Cerebellar nuclear complex (tissue), 1 donor: ENCODE measurements at regions not wholly inside any gene's neighbourhood (a gene's known extent, or its start where the extent isn't known, plus 50 kb on each side); places are given as distances from the start of the nearest gene placed in this dataset.

Experiments used
- DNase-seq, 2 experiments: peaks; one replicate each; lab custom pipeline; 2025; lab: John Stamatoyannopoulos, UW

DNA sequence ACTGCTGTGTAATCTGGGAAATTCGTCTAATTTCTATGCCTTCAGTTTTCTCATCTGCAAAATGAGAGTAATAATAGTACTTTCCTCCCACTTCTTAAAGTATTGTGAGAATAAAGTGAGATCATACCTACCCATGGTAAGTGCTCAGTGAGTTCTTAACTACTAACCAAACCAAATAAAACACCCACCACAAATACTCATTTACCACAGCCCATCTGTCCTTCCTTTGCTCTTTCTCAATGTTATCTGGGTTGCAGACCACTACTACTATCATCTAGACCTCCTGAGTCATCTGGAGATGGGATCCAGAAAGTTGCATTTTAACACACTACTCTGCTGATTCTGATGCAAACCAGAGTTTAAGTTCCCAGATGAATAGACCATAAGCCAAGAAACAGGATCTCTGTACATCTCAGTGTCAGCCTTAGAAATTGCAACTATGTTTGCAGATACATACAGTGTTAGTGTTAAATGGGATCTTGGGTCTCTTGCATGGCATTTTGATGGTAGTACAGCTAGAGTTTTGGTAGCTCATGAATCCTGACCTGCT lies 105.4 kb upstream of the ATP10B start:
- DNase-seq = no peak

DNA sequence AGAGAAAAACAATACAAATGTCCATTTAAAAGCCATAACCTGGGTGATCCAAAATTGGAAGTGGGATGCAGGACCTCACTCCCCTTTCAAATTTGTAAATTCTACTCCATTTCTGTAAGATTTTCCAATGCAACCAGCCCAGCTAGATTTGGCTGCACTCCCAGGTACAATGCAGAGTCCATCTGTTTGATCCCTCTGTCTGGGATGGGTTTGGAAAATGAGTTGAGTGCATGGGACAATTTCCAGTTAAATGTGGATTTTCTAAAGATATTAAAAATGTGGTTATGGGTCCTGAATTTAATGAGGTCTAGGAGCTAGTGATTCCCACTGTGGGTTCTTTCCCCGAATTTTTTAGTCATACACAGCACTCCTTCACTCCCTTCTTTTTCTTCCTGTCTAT lies 104.0 kb upstream of the ATP10B start:
- peak; percentile 73 to 86 for DNase-seq

DNA sequence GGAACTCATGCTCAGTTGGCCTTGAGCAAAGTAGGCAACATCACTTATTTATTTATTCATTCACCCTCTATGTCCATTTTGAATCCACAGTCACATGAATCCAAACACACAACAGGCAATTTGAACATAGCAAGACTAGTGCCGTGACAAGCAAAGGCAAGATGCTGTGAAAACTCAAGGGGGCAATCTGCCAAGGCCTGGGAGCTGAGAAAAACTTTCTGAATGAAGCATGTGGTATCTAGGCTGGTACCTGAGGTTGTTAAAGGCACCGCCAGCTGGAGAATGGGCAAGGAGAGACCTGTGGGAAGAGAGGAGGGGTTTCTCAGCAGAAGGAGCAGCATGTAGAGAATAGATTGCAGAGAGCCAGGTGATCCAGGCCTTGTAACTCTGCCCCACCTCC lies 98.3 kb upstream of the ATP10B start:
- DNase-seq = no peak

DNA sequence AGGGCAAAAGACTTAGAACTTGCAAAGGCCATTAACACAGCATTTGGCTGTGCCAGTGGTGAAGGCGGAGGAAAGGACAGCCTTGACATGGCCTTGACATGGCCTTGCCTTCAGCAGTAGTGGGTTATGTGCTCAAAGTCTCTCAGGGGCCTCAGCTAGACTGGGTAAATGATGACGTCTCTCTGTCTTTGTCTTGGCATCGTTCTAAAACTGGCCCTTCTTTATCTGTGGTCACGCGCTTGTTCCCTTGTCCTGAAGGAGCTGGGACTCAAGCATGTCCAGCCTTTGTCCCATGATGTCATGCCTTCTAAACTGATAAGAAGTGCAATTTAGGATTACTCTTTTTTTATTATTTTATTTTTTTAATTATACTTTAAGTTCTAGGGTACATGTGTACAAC lies 88.7 kb upstream of the ATP10B start:
- no peak for DNase-seq

DNA sequence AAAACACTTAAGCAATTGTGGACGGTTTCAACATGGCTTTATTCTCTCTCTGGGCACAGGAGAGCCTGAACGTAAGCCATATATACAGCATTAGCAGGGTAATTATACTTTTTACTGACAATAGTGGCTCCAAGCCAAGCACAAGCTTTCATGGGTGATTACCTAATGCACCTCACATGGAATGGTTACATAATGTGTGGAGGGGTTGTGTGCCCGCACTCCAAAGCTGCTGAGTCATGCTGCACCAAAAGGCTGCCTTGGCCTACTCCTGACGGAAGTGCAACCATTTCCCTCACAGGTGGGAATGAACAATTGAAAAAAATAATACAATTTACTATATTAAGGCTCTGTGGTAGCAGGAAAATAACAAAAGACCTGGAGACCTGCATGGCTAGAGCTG lies 86.5 kb upstream of the ATP10B start:
- DNase-seq = no peak

DNA sequence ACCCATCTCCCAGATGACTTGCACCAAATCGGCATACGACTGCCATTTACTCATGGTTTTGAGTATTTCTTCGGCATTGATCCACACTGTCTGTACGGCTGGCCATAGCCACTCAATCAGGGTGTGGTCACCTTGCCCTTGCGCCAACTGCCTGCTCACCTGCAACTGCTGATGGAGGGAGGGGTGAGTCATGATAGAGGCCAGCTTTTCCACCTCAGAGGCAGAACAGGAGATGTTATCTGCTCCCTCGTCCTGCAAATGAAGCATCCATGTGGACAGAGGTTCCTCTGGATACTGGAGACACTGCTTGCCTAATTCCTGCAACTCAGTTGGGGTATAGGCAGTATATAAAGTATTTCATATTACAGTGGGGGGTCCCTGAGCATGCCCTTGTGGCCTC lies 85.6 kb upstream of the ATP10B start:
- DNase-seq = no peak

DNA sequence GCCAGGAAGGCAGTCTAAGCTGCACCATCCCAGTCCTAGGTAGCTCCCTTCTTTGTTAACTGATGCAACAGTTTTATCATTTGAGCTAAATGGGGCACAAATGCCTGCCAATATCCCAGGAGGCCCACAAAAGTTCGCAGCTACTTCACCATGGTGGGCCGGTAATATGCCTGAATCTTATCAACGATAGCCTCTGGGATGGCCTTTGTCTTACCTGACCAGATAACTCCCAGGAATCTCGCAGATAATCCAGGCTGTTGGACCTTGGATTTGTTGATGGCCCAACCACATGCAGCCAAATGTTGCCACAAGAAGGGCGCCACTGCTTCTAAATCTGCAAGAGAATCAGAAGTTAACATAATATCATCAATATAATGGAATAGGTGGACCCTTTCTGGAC lies 83.8 kb upstream of the ATP10B start:
- DNase-seq = no peak

DNA sequence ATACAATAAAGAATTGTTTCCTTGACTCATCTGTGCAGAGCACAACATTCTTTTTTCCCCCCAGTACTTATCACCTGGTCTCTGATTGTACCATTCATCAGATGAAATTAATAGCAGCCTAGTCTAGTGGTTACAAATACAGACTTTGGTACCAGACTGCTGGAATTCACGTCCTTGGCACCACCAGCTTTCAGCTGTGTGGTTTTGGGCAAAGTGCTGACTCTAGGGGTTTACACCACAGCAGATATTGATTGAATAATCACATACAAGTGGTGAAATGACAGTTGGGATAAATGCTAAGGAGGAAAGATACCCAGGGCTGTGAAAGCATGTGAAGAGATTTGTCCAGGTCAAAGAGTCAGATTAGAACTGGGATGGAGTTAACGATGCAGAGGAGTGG lies 79.3 kb upstream of the ATP10B start:
- DNase-seq = no peak

DNA sequence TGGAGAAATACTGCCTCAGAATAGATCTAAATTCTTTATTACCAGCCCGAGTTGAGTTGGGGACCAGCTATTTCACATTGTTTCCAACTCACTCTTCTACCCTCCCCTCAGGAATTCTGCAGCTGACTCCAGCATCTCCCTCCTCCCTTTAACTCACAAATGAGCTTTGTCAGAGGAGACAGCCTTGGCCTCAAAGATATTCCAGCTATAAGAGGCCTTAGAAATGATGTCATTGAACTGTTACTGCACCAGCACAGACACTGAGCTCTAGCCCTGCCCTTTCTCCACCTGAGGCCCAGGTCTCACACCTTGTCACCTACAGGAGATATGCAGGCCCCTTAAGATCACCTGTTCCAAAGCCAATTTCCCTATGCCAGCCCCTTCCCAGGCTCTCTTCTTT lies 78.4 kb upstream of the ATP10B start:
- no peak for DNase-seq

DNA sequence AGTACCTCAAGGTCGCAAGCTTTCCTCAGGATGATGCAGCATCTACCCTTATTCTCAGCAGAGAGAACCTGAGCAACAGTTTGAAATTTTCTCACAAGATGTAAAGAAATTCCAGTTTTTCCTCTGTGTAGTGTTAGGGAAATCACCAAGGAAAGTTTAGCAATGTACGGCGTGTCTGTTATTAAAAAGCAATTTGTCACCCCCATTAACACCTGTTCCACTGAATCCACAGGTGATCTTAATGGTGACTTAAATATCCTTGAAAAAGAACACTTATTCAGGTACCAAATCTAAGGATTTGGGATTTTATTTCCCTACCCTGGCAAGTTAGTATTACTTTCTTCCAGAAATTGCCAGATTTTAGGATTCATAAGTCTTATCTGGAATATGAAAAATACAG lies 77.9 kb upstream of the ATP10B start:
- no peak for DNase-seq

DNA sequence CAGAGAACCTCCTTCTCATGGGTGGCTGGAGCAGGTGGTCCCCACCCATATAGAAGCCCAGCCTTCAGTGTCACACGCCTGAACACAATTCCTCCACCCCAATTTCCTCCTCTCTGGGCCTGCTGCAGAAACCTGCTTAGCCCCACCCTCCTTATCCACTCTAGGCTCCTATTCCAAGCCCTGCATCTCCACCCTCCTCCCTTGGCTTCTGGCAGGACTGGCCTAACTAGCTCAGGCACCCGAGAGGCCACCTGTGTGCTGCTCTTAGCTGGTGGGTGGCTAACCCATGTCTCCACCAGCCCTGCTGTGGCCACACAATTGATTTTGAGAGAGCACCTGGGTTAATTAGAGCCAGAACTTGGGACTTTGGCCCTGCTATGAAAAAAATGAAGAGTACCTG lies 77.3 kb upstream of the ATP10B start:
- no peak for DNase-seq

DNA sequence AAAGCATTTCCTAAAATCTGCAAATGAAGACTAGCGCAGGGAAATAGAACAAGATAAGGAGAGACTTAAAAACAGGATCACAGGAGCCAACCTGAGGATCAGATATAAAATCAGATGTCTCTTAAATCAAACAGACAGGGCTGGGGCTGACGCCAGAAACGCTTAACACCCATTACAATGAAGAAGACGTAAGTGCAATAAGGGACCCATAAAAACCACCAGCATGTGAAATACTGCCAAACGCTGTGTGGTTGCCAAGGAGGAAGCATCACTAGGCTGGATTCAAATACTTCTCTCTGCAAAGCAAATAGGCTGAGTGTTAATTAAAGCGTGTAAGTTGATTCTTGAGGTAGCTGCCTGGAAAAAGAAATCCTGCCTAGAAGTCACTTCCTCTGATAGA lies 74.4 kb upstream of the ATP10B start:
- peak in 1 of 2 experiments; percentile 10 for DNase-seq

DNA sequence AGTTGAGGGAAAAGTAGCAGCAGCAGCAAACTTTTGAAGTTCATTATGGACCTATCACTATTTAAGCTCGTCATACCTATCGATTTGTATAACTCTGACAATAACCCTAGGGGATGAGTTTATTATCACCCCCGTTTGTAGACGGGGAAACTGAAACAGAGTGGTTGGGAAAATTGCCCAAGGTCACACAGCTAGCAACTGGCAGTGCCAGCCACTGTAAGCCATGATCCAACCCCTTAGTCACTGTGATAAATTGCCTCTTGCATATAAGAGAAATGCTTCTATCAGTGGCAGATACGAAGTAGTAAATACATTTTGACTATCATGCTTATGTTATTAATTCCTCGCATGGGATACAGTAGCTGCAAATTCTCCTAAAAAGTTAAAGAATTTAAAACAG lies 73.3 kb upstream of the ATP10B start:
- no peak for DNase-seq

DNA sequence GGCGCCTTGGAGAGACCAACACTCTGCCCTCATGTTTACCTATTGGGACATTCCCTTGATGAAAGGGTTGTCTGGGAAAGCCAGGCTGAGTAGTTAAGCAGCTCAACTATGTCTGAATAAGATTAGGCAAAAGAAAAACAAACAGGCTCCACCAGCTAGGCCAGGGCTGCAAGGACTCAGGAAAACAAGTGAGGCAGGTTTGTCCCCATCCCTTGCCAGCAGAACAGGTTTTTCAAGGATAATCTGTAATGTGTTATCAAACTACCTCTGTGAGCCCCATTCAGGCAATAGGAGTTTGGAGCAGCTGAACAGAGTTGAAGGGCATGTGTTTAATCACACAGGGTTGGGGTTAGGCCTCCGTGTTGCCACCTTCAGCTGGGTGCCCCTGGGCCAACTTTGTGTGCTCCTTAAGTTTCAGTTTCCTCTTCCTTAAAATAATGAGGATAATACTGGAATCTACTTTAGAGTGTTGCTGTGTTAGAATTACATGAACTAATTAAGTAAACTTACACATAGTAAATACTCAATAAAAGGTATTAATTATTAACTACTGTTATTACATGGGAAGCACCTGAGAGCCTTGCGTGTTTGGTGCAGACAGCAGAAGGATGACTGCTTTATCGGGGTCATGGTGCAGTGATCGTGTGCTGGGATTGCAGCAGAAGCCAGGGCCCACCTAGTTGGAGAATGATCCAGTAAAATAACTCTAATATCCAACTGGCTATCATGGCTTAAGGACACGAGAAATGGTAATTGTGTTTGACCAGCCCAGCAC lies 72.1 kb upstream of the ATP10B start:
- DNase-seq = no peak

DNA sequence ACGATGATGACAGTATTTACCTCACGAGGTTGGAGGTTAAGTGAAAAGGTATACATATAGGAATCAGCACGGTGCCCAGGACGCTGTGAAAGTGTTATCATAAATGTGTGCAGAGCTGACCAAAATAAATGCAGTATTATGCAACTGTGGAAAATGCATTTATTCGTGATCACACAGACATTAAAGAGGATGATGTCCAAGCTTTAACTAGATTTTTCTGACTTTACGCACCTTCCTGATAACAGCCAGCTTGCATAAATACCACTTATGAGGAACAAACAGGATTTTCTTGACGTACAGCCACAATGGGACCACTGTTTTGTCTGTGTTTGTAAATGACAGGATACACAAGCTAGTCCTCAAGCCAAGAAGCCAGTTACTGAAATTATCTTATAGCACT lies 71.4 kb upstream of the ATP10B start:
- DNase-seq = no peak

DNA sequence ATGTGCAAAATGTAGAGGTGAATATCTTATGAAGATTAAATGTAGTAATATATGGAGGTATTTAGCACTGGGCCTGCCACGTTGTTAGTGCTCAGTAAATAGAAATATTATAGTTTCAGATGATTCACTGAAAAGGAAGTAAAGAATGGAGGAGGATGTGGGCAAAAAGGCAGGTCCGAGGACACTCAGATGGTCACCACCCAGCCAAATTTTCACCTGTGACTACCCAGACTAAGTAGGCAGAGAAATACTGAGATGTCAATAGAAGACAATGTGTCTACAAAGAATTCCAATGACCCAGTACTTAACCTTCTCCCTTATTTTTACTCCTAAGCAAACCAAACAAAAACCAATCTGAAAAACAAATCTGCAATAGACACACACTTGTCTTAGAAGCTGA lies 70.3 kb upstream of the ATP10B start:
- no peak for DNase-seq

DNA sequence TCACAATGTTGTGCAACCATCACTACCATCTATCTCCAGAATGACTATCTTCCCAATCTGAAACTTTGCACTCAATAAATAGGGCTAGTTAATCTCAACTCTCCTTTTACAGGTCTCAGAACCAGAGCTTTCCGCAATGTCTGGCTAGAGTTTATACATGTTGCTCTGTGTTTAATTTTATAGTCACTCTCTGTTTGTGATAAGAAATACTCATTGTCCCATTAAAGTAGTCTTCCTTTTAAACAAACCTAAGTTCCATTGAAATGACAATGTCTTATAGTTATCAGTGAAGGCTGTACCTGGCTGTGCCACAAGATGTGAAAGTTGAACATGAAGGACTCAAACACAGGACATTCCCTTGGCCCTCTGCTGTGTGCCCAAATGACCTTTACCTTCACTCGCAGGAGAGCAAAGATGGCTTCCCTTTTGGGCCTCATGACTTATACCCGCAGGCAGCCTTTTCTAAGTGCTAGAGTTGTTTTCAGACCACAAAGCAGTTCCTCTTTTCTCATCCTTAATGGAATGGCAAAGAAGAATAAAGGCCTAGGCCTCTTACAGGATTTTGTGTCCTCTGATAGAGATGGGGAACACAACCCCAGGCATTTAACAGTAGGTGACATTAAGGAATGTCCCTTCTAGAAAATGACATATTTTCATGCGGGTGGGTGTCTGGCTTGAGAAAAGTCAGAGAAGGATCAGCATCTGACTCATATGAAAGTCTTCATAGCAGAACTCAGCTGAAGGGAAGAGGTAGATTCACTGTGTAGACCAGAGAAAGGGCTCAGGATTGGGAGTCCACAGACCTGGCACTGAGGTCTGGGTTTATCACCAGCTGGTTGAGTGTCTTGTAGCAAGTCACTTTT lies 69.6 kb upstream of the ATP10B start:
- no peak for DNase-seq

DNA sequence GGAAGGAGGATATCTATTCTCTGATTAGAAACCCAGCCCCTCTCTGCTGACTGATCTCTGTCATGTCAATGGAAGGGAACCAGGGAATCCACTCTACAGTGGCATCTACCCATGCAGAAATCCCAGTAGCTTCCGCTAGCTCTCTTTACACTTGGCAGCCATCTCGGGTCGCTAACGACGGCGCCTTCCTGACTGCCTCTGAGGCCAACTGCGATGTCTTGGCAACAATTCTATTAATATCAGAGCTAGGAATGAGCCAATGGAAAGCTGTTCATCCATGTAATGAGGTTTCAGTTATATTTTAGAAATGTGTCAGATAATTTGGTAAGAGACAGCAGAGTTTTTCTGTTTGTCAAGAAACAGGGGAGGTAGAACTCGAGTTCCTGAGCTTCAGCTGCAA lies 67.6 kb upstream of the ATP10B start:
- peak; percentile 41 to 57 for DNase-seq

DNA sequence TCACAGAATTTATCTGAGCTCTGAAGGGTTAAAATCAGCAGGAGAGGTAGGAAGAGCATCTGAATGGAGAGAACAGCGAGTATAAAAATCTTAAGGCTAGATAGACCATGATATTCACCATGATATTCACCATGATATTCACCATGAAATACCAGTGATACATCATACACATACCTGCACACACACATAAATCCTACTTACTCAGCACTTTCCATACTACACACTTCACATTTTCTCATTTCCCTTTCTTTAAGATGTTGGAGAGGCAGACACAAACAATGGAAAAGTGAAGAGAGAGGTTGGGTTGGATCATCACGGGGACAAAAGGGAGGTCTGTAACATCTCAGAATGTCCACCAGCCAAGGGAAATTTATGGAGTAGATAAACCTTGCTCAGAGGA lies 66.4 kb upstream of the ATP10B start:
- DNase-seq = no peak

DNA sequence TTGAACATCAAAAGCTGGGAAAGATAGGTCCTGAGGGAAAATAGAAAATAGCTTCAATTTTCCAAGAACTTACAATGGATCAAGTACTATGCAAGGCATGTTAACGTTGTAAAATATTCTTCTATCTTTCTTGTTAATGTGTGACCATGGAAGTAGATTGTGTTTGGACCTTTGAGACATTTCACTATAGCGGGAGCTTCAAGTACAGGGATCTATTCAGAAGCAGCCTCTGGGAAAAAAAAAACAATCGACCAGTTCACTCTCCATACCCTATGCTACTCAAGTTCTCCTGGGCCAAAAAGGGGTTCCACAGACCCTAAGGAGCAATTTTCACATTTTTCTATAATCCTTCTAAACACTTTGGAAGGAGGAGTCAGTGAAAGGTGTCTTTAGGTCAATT lies 54.1 kb upstream of the ATP10B start:
- DNase-seq = no peak

DNA sequence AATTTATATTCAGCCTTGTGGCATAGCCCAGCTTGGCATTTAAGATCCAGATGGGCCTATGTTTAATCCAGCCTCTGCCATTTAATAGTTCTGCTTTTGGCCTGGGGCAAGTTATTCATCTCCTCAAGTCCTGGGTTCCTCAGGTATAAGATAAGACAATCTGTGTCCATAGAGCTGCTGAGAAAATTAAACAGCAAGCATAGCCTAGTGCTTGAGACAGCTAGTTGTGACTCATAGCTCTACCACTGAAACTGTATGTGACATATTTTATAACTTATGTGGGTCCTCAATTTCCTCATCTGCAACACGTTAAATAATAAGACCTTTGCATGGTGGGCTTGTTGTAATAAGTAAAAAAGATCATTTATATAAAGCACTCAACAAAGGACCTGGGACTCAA lies 53.3 kb upstream of the ATP10B start:
- no peak for DNase-seq

DNA sequence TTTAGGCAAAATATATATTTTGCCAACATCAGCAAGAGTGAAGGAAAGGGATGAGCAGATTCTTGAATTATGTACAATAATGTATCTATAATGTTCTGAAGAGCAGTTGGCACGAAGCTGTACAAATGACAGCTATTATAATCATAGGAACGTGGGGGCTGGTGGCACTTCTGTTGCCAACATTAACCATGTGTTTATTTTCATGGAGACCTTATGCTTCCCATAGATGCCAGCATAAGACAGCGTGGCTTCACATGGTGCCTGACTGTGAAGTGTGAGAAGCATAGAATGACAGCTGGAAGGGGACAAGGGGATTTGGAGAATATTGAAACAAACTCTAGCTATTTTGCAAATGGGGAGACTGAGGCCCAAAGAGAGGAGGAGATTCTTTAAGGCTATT lies 52.6 kb upstream of the ATP10B start:
- no peak for DNase-seq

DNA sequence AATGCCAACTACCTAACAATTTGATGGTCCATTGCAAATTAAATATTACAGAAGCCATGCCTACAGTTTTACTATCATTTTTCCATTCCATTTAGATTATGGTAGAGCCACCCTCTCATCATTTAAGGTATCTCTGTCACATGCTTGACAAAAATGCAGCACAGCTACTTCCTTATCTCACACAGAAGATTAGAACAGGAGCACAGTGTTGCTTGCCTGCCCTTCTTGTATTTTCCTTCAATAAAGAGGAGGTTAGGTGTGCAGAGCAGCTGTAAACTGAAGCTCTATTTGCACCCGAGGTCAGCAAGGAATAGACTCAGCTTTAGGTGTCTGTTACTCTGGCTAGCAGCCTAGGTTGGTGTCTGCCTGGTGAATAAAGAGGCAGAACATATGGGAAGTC lies 51.5 kb upstream of the ATP10B start:
- DNase-seq = no peak
